ENCODE measurements at regions not wholly inside any gene's neighbourhood (a gene's known extent, or its start where the extent isn't known, plus 50 kb on each side); places are given as distances from the start of the nearest gene placed in this dataset.

- TF ChIP-seq, protein P1, sequence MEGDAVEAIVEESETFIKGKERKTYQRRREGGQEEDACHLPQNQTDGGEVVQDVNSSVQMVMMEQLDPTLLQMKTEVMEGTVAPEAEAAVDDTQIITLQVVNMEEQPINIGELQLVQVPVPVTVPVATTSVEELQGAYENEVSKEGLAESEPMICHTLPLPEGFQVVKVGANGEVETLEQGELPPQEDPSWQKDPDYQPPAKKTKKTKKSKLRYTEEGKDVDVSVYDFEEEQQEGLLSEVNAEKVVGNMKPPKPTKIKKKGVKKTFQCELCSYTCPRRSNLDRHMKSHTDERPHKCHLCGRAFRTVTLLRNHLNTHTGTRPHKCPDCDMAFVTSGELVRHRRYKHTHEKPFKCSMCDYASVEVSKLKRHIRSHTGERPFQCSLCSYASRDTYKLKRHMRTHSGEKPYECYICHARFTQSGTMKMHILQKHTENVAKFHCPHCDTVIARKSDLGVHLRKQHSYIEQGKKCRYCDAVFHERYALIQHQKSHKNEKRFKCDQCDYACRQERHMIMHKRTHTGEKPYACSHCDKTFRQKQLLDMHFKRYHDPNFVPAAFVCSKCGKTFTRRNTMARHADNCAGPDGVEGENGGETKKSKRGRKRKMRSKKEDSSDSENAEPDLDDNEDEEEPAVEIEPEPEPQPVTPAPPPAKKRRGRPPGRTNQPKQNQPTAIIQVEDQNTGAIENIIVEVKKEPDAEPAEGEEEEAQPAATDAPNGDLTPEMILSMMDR (IDR thresholded peaks at IDR 0.05), result no peak
- no peak for TF ChIP-seq POLR2AphosphoS5 (IDR thresholded peaks at IDR 0.05)
Observed at GRCh38 chr3:120524171-120524923, 71.8 kb upstream of the NDUFB4 start.
